K562 (cell line): ENCODE measurements at regions not wholly inside any gene's neighbourhood (a gene's known extent, or its start where the extent isn't known, plus 50 kb on each side); places are given as distances from the start of the nearest gene placed in this dataset.

Source experiments
- FOSL1 ChIP-seq: fragments of 200-800 bp; sonication (Bioruptor generic); conservative IDR thresholded peaks from 2 replicates; pipeline ENCODE4 v1.6.1; 2016; ENCODE audit warnings: missing genetic modification characterization, missing compliant biosample characterization
- NFIC ChIP-seq: fragments of 450-650 bp; IDR thresholded peaks from 2 replicates; pipeline ENCODE4 v1.6.1; 2017; ENCODE audit warnings: mild to moderate bottlenecking, inconsistent platforms
- RBFOX2 ChIP-seq: fragments of 200-400 bp; formaldehyde crosslinking; IDR thresholded peaks from 2 replicates; pipeline ENCODE4 v1.6.1; 2017; ENCODE audit warnings: low read depth, mild to moderate bottlenecking, low read length, moderate library complexity
- ZNF24 ChIP-seq: fragments of 450-650 bp; IDR thresholded peaks from 2 replicates; pipeline ENCODE4 v1.6.1; 2016
- TF ChIP-seq, protein P1 (sequence below): sonication (generic); formaldehyde crosslinking; IDR thresholded peaks from 2 replicates; pipeline ENCODE4 v1.8.0; 2022; ENCODE audit warnings: missing genetic modification reagents, mild to moderate bottlenecking, borderline replicate concordance

DNA sequence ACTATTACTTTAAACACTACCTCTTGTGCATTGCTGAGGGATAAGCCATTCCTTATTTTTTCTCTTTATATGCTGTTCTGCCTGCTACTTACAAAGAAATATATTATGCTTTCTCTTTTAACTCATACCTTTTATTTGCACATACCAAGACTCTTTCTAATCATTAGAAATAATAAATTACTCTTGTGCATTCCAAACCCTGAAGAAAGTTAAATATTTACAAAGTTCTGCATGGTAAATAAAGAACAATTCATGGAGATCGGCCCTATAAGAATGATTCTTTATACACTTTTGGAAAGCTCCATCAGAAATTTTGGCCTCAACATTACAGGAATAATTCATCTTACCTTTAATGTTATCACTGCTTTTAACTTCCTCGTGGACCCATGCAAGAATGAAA, 86.7 kb upstream of the PALMD start:
- TF ChIP-seq NFIC, result no peak
- no peak for TF ChIP-seq FOSL1 (tag)
- TF ChIP-seq, protein P1, sequence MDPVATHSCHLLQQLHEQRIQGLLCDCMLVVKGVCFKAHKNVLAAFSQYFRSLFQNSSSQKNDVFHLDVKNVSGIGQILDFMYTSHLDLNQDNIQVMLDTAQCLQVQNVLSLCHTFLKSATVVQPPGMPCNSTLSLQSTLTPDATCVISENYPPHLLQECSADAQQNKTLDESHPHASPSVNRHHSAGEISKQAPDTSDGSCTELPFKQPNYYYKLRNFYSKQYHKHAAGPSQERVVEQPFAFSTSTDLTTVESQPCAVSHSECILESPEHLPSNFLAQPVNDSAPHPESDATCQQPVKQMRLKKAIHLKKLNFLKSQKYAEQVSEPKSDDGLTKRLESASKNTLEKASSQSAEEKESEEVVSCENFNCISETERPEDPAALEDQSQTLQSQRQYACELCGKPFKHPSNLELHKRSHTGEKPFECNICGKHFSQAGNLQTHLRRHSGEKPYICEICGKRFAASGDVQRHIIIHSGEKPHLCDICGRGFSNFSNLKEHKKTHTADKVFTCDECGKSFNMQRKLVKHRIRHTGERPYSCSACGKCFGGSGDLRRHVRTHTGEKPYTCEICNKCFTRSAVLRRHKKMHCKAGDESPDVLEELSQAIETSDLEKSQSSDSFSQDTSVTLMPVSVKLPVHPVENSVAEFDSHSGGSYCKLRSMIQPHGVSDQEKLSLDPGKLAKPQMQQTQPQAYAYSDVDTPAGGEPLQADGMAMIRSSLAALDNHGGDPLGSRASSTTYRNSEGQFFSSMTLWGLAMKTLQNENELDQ (CRISPR knock-in tag), result no peak
- TF ChIP-seq RBFOX2, result no peak
- TF ChIP-seq ZNF24, result no peak
